ENCODE measurements at regions not wholly inside any gene's neighbourhood (a gene's known extent, or its start where the extent isn't known, plus 50 kb on each side); places are given as distances from the start of the nearest gene placed in this dataset.
A peak's percentile ranks its signal among the peaks of the same experiment; 100 is the strongest.

GRCh38 chr11:80432057-80432456 is 991.2 kb upstream of the TENM4 start:
- H3K4me3 ChIP-seq (replicated peaks; ENCODE audit: low read depth, low read length), result no peak overlapping the region
- DNase-seq (ENCODE audit: low read depth), result no peak
- no peak for TF ChIP-seq CTCF (IDR thresholded peaks at IDR 0.05; ENCODE audit: low read length, missing control alignments)

DNA sequence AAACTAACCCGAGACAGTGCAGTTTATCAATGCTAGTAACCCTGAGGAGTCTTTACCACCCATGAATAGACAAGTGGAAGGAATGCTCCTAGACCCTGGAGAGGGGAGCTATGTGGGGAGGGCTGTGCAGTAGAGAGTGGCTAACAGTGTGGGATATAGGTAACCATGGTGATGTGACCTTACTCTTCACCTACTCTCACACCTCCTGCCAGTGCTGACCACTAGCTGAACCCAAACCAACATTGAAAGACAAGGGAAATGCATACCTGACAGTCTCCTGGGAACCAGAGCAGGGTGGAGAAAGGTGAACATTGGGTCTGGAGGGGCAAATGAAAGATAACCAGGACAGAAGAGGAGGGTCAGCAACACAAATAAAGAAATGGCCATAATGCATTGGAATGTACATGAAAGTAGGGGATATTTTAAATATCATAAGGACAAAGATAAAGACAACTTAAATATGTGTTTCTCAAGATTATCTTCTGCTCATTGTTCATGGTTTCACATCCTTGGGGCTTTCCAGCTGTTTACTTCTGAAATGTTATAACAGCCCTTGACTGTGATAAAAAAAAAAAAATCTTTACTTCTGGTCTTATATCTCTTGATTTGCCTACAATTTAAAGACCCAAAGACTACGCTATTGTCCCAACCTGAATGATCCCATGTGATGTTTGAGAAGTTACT is 983.3 kb upstream of the TENM4 start:
- TF ChIP-seq CTCF (IDR thresholded peaks at IDR 0.05; ENCODE audit: low read length, missing control alignments), result no peak
- DNase-seq (ENCODE audit: low read depth), result no peak
- no peak overlapping the region for H3K4me3 ChIP-seq (replicated peaks; ENCODE audit: low read depth, low read length)

GRCh38 chr11:80420374-80420773 is 979.5 kb upstream of the TENM4 start:
- no peak for TF ChIP-seq CTCF (IDR thresholded peaks at IDR 0.05; ENCODE audit: low read length, missing control alignments)
- DNase-seq (ENCODE audit: low read depth), result no peak
- H3K4me3 ChIP-seq (replicated peaks; ENCODE audit: low read depth, low read length), result no peak overlapping the region

GRCh38 chr11:80417681-80418080 is 976.9 kb upstream of the TENM4 start:
- no peak for TF ChIP-seq CTCF (IDR thresholded peaks at IDR 0.05; ENCODE audit: low read length, missing control alignments)
- H3K4me3 ChIP-seq (replicated peaks; ENCODE audit: low read depth, low read length), result no peak overlapping the region
- no peak for DNase-seq (ENCODE audit: low read depth)

- H3K4me3 ChIP-seq (replicated peaks; ENCODE audit: low read depth, low read length), result no peak overlapping the region
- DNase-seq (ENCODE audit: low read depth), result no peak
- no peak for TF ChIP-seq CTCF (IDR thresholded peaks at IDR 0.05; ENCODE audit: low read length, missing control alignments)
Measured at GRCh38 chr11:80415580-80415979, 974.8 kb upstream of the TENM4 start.

DNA sequence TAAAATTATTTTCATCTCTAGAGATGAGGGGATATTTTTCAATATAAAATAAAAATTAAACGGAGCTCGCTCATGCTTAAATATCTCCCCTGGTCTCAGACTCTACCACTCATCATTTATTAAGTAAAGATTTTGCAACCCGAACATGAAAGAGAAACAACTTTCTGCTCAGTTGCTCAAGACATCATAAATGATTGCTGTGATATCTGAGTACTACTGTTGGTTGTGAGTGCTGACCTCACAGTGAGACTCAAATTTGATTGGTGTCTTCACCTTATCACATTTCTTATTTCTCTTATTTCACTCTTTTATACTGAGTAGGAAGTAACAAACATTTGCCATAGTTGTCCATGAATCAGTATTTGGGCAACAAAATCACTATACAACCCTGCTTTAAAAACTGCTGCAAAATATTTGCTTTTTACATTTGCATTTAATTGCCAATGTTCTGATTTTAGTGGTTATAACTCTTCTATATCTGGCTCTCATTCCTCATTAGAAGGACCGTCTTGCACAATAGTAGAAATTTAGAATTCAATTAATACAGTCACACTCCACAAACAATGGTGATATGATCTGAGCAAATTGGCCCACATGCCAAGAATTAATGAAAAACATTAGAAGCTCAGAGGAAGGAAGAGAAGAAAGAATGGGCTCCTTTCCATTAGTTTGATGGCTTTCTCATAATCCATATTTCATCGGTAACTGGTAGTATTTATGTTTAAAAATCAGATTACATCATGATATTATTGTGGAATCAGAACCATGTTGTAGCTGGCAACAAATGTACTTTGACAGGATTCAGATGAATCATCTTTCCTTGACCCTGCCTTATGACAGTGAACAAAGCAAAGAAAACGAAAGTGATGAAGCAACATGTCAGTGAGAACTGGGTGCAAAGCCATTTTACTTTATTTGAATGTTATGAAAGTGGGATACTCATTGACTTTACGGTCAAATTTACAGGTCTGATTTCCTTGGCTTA is 973.6 kb upstream of the TENM4 start:
- DNase-seq (ENCODE audit: low read depth), result peak; percentile 10

More for the DNA sequence above, 973.6 kb upstream of the TENM4 start:
- TF ChIP-seq CTCF (IDR thresholded peaks at IDR 0.05; ENCODE audit: low read length, missing control alignments), result no peak
- H3K4me3 ChIP-seq (replicated peaks; ENCODE audit: low read depth, low read length), result no peak overlapping the region
